GM18520 (cell line): ENCODE measurements at regions not wholly inside any gene's neighbourhood (a gene's known extent, or its start where the extent isn't known, plus 50 kb on each side); places are given as distances from the start of the nearest gene placed in this dataset.

ENCODE experiments used
- ATAC-seq: cut with Tn5 transposase; IDR thresholded peaks from one replicate; pipeline ENCODE4 v1.9.1; 2021; ENCODE audit not compliant: unreplicated experiment

DNA sequence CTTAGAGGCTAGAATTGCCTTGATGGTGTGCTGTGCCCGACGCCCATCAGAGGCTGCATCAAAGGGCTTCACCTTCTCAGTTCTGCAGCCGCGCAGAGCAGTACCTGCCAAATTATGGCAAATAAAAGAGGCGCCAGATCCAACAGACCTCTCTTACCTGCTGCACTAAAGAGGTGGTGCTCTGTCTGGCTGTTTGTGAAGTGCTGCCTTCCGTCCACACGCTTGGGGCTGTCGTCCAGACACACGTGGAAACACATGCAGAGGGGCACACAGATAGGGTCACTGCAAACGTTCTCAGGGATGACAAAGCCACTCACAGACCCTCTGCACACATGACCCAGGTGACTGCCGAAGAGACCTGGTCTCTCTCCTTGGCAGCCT lies 617.5 kb downstream of the VRK1 start:
- ATAC-seq, result no peak

DNA sequence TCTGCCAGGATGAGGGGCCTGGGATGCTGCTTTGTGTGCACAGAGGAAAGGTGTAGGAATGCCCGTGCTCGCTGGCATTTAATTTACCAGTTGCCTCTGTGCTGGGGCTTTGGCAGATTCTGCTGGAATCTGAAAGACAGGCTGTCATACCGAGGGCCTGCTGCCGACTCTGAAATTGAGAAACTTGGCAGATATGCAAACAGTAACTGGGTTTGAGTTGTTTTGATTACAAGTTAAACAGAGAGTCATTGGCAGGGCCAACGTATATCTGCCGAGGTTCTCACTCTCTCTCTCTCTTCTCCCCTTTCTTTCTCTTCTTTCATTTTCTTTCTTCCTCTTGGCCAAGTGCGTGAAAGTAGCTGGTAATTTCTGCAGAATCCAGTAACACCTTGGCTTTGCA lies 618.7 kb downstream of the VRK1 start:
- no peak for ATAC-seq

DNA sequence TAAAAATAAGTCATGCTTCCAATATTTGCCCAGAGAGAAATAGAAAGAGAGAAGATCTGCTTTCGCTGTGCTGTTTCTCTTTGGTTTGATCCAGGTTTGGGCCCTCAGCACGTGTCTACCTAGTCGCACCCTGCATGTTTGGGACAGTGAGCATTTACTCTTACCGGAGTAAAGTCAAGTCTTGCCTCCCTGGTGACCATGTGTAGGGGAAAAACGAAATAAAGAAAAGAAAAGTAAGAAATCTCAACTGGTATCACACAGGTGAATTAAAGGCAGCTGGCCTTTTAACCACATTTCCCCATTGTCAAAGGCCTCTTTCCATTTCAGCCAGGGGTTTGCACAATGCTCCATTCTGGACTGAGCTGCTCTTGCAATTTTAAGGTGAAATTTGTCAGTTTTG lies 619.4 kb downstream of the VRK1 start:
- no peak for ATAC-seq

DNA sequence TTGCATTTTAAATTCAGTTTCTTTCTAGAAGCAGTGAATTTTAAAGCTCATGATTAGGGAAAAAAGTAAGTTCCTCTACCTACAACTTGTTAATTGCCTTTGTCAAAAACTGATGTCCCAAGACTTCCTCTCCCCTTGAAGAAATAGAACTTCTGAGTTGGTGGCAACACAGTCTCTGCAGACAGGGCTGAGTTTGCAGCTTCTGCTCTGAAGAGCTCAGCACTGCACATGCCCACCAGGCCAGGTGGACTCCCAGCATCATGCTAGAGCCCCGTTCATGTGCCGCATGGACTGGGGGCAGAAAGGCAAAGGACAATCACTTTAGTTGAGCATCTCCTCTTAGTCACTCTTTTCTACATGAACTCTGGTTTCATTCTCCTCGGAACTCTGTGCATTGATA lies 620.1 kb downstream of the VRK1 start:
- no peak for ATAC-seq

DNA sequence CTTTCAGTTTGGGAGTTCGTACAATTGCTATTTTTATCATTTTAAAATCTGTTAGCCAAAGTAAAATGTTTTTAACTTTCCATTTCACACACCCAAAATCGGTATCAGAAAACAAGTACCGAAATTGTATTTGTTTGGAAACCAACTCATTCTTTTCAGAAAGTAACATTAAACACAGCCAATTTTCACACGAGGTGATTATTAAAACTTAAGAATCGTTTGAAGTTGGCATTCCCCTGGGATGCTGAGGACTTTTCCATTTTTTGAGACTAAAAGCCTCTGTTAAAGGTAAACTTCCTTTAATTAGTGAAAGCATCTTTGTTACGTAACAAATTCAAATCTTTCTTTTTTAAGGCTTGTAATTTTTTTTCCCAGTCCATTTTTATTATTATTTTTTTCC lies 623.0 kb downstream of the VRK1 start:
- ATAC-seq, result no peak

DNA sequence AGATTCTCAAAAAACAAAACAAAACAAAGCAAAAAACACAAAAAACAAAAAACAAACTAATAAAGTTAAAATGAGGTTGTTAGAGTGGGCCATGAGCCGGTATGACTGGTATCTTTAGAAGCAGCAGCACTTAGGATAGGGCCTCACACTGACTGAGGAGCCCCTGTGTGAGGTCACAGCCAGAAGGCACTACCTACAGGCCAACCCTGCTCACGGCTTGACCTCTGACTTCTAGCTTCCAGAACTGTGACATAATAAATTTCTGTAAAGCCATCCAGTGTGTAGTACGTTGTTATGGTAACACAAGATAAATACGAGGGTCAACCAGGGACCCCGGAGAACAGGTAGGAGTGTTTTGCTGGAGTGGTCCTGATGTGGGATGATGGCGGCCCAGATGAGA lies 629.6 kb downstream of the VRK1 start:
- no peak for ATAC-seq

DNA sequence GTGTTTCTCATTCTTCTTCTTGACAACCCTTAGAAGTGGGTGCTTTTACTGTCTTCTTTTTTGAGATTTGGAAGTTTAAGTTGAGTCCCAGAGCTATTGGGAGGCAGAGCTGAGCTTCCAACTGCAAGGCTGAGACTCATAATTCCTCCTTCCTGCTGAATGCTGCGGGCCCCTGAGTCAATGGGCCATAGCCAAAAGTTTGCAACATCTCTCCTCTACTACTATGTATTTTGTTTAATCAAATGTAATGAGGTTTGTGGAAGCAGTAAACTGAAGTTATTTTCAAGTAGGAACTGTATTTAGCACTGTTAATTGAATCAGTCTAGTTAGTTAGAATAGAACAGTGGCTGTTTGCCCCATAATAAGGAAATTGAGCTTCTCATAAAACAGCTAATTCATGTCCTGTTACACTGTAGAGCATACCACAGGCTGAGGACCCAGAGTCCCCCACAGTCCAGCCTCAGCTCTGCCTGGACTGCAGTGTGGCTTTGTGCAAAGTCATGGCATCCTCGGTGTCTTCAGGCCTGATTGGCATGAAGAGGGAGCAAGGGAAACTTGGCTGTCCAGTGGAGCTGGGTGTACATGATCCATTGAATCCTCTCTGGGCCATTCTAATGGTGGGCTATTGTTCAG lies 631.7 kb downstream of the VRK1 start:
- no peak for ATAC-seq

DNA sequence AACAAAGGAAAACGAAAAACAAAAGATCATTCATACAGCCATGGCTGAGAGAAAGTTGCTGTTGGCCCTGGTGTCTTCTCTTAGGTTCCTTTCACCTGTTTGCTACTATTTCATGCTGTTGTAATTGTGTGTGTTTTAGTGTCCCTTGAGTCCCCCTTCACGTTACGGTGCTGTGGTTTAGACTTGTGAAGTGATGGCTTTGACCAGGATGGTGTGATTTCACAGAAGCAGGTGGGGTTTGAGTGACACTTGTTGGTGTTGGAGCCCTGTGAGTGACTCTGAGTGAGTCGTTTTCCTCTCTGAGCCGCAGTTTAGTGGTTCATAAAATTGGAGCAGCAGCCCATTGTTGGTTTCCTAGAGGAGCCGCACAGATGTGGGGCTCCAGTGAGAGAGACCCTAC lies 635.4 kb downstream of the VRK1 start:
- no peak for ATAC-seq

DNA sequence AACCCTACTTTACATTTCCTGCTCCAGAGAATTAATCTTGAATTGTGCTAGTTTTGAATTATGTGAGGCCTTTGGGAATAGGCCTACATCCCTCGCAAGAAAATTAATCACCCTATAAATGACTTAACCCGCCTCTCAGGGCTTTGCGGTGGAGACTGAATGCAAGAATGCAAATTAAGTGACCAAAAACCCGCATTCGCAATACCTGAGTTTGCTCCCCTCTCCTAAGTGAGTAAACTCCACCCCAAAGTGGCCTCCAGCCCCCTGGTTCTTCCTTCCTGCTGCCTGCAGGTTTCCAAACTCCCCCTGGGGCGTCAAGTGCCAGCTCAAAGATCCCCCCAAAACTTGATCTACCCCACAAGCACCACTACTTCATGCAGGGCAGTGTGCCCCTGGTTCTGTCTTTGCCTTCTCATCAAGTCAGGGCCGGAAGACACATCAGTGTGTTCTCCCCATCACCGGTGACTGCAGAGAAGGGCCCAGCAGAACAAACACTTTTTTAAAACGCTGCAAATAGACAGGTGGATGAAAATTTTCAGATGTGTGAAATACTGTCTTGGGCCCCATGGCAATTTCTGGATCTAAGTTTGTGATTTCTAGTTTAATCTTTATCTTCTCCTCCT lies 644.7 kb downstream of the VRK1 start:
- no peak for ATAC-seq

DNA sequence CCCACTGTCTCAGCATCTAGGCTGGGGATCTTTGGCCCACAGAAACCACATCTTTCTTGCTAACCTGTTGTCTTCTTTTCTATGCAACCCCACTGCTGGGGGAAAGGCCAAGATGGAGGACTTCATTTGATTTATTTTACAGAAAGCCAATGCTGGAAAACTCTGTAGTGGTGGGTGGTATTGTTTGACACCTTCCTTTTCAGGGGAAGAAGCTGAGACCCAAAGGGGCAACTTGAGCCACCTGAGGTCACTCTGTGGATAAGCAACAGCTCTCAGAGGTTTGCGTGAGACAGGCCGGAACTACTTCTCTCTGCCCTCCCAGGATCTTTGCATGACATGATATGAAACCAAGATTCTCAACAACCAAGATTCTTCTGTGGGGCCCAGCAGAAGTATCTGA lies 645.2 kb downstream of the VRK1 start:
- ATAC-seq, result no peak

DNA sequence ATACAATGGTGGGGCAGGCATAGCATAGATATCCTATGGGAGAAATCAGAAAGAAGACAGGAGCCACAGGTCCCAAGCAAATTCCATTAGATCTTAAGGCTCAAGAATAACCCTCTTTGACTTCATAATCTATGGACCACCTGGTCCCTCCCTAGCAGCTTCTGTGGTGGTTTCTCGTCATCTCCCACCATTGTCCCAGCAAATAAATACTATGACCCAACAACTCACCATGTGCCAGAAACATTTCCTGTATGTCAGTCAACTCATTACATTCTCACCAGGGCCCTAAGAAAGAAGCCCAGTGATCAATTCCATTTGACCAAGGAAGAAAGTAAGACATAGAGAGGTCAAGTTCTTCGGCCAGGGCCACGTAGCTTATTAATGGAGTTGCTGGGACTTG lies 646.2 kb downstream of the VRK1 start:
- no peak for ATAC-seq

DNA sequence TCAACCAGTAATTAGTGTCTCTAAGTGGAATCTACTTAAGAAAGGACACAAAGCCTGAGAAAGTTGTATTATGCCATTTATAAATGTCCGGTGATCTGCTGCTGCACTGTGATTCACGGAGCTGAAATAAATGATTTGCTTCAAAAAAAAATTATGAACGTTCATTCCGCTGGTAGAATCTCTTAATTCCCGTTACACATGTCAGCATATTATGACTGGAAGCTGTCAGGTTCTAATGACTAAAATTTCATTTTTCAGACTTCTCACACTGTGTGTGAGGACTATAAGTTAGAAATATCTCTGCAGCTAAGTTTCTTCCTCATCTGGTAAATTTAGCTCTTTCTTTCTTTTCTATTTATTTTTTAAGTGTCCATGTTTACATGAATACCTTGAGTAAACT lies 647.1 kb downstream of the VRK1 start:
- ATAC-seq, result no peak

DNA sequence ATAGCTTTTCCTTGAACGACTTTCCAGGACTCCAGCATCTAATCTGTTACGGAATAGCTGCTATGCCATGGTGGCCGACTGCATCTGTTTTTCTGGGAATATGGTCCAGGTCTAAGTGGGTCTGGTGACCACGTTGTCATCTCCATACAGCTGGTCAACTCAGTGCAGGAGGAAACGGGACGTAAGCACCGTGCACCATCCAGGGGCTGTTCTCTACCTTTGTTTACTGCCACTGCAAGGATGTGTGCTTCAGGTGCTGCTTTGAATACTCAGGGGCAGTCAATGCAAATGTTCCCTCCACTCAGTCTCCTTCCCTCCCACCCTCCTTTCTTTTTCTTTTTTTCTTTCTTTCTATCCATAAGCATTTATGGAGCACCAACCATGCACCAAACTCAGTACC lies 648.2 kb downstream of the VRK1 start:
- no peak for ATAC-seq

DNA sequence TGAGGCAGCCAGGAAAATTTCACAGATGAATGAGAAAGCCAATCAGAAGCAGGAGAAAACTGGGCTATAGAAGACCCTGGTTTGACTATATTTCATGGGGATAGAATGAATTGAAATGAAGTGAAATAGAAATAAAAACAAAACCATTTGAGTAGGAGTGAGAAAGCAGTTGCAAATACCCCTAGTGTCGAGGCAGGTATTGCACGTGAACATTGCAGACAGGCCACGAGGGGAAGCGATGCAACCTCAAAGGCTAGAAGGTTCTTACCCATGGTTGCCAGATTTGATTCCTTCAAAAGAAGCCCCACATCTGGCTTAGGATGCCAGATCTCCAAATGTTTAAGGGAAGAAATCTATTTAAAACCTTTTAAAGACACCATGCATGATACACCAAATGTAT lies 648.9 kb downstream of the VRK1 start:
- ATAC-seq, result no peak

DNA sequence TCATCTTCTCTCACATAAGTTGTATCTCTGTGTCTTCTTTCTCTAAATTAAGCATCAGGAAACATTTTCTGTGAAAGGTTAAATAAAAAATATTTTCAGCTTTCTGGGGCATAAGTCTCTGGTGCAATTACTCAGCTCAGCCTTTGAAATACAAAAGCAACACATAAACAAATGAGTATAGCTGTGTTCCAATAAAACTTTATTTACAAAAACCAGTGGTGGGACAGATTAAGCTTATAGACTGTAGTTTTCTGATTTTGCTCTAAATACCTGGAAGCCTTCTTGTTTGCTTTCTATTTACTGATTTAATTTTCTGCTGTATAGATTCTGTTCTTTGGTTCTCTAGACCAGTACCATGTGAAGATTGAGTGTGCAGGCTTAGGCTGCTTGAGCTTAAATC lies 655.1 kb downstream of the VRK1 start:
- ATAC-seq, result no peak

DNA sequence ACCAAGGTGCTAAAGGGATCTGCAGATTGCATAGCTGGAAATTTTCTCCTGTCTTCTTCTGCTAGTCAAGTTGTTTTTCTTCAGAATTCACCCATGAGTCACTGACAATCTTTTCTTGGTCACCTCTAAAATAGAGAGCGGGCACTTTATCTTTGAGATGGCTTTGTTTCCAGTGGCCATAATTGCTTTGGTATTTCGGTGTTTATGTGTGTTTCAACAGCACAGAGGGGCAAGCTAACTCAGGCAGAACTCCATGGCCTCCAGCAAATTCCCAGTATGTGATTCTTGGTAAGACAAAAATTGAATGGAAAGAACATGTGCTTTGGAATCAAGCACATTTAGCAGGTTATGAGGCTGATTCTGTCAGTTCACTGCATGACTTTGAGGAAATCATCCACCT lies 656.8 kb downstream of the VRK1 start:
- ATAC-seq, result no peak

DNA sequence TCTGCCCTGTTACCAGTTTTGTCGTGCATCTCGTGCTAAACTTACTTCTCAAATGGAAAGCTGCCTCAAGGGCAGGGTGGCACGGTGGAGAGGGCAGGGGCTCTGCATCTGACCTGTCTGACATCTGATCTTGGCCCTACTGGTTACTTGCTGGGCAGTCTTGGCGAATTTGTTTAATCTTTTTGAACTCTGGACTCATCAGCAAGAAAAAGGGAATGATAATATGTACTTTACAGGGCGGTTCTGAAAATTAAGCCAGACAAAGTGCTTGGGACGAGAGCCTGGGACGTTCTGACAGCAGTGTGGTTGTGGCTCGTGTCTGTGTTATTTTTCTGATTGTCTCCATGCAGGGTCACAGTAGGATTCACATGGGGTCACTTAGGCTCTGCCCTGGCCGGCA lies 659.3 kb downstream of the VRK1 start:
- ATAC-seq, result no peak

DNA sequence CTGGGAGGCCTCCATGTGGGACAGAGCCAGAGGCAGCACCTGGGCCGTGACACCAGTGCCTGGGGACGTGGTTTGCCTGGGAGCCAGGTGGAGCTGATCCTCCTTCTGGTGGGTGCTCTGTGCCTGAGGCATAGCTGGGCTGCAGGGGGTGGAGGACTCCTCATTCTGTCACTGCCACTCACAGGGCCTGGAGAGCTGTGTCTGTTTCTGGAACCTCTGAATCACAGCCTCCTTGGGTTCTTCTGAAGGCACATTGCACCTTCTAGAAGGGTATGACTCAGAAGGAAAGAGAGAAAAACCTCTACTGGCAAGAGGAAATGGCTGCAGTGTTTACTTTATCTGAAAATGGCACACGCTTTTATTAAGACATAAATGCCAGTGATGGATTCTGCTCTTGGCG lies 659.8 kb downstream of the VRK1 start:
- ATAC-seq, result no peak

DNA sequence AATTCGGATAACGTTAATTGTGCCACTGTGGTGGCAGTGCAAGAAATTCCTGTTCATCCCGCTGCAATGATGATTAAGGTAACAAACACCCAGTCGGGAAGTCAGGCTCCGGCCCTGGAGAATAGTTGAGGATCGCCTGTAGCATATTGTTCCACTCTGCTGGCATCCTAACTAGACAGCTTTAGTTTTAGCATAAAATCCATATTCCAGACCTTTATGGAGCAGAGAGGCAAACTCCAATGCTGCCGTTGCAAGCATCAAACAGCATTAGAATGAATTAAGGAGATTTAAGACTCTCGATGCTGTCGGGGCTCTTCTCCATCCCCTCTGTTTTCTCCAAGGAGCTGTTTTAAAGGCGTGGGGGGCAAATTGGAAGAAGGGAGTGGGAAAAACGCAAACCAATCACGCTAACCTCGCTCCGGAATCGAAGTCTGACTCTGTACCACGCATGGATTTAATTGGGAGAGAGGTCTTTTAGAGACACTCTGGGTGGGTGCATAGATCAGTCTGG lies 660.4 kb downstream of the VRK1 start:
- no peak for ATAC-seq

DNA sequence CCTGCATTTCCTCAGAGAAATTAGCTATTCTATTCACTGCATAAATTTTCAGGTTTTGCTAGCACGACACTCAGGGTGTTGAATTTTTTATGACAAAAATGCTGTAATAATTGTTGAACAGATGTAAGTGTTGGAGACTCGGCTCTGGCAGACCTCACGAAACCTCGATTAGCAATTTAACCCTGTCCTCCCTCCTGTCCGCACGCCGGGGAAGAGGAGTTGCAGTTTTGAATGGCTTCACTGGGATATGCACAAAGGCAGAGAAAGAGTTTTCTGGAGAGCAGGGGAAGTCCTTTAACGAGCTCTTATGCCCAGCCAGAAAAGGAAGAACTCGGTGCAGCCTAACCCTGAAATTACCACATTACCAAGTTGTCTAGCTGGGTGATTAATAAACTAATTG lies 661.1 kb downstream of the VRK1 start:
- ATAC-seq, result no peak

DNA sequence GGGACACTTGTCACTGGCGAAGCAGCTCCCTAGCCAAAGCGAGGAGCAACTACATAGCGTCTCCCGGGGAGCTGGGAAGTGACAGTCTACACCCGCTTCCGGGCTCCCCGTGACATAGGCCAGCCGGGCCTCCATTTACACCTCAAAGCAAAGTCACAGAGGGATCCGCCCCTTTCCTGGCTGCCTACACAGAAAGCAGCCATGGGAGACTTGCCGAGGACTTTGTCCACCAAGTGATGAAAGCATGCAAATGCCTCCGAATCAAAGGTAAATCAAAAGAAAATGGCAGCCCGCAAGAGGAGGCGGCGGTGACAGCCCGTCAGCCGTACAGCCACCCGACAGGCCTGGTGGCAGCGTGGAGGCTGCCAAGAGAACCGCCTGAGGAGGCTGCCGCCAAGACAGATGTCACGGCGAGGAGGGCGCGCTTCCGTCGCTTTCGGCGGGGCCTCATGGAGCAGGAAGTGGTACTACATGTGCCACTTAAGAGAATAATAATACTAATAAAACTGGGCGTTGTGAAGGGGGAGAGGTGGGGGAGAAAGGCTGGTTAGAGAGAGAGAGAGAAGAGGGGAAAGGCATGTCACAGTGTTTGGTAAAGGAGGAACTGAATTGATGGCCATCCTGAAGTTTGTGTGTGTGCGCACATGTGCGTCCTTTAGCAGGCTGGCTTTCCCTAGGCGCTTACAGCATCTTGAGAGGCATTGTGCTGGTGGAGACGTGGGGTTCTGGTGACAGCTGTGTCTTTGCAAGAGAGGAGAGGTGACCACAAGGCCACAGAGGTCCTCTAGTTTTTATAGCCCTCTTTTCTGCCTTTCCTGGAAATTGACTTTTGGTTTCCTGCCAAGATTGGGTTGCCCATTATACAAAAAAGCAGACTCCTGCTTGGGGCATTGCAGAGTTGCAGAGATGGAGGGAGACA lies 661.7 kb downstream of the VRK1 start:
- no peak for ATAC-seq

DNA sequence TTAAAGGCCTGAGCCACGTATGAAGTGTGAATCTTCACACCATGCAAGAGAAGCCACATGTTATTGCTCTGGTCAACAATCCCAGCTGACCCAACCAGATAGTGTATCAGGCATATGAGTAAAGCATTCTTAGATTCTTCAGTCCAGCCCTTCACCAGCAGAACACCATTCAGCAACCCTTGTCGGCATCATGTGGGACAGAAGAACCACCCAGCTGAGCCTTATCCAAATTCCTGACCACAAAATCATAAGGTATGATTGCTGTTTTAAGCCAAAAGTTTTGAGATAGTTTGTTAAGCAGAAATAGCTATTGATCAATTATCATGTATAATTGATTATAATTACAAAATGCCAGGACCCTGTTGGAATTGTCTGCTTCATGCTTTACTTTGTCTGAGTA lies 664.9 kb downstream of the VRK1 start:
- ATAC-seq, result no peak
